Mesodermal cell (in vitro differentiated cells): ENCODE measurements at regions not wholly inside any gene's neighbourhood (a gene's known extent, or its start where the extent isn't known, plus 50 kb on each side); places are given as distances from the start of the nearest gene placed in this dataset.
"Not testable (repeated sequence)": the region's sequence is repeated elsewhere in the genome, so short reads cannot be mapped to it uniquely, and the experiment has no call there.

Experiments
- H3K27ac ChIP-seq: 2 replicates; pipeline ENCODE4 v1.7.0; 2013; ENCODE audit warnings: mild to moderate bottlenecking, low read depth, low read length, moderate library complexity; ENCODE audit not compliant: severe bottlenecking
- H3K36me3 ChIP-seq: 2 replicates; pipeline ENCODE4 v1.7.1; 2013; ENCODE audit warnings: mild to moderate bottlenecking, low read length, moderate library complexity; ENCODE audit not compliant: control insufficient read depth, insufficient read depth
- H3K4me1 ChIP-seq: one replicate; pipeline ENCODE4 v1.7.1; 2013; ENCODE audit warnings: mild to moderate bottlenecking, low read length; ENCODE audit not compliant: insufficient read depth, control insufficient read depth, poor library complexity, severe bottlenecking
- H3K4me3 ChIP-seq: 2 replicates; pipeline ENCODE4 v1.7.0; 2013; ENCODE audit warnings: low read length, control low read depth, mild to moderate bottlenecking; ENCODE audit not compliant: insufficient read depth, poor library complexity, severe bottlenecking; ENCODE audit errors: extremely low read depth
- H3K9me3 ChIP-seq: 2 replicates; pipeline ENCODE4 v1.7.1; 2013; ENCODE audit warnings: mild to moderate bottlenecking, low read length, moderate library complexity; ENCODE audit not compliant: control insufficient read depth
- WGBS, 2 experiments: methylation state at CpG; one replicate each; pipeline ENCODE4 v1.1.5; 2013; ENCODE audit warnings: missing lambda C conversion rate in 2 of 2; ENCODE audit not compliant: insufficient coverage in 2 of 2; 5-methylcytosine and 5-hydroxymethylcytosine counted together

GRCh38 chr10:32217216-32217615, 129.7 kb downstream of the EPC1 start:
- H3K27ac ChIP-seq, result no peak overlapping the region
- no peaks in the 10 kb centered on the region for H3K4me1 ChIP-seq
- no peaks in the 10 kb centered on the region for H3K36me3 ChIP-seq
- H3K4me3 ChIP-seq, result no peak overlapping the region
- H3K9me3 ChIP-seq, result peaks cover 10% of the 10 kb centered on the region
- WGBS, 2 experiments, result no CpG with 5 or more reads among the region's 1 CpG

- not testable (repeated sequence) for H3K4me3 ChIP-seq, H3K9me3 ChIP-seq, H3K4me1 ChIP-seq, H3K27ac ChIP-seq, H3K36me3 ChIP-seq
- 85% methylated on average over 3 of the region's 4 CpGs; no CpG with 5 or more reads in 1 of the 2 experiments for WGBS, 2 experiments
These were observed 133.1 kb downstream of the EPC1 start for GRCh38 chr10:32213838-32214237.

DNA sequence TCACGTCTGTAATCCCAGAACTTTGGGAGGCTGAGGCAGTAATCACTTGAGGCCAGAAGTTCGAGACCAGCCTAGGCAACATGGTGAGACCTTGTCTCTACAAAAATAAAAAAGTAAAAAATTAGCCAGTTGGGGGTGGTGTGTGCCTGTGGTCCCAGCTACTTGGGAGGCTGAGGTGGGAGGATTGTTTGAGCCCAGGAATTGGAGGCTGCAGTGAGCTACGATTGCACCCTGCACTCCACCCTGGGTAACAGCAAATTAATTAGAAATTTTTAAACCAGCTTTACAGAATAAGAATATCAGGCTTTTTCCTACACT, 136.0 kb downstream of the EPC1 start:
- Histone ChIP-seq H3K4me1 (no peaks in the 10 kb centered on the region), H3K36me3 (no peaks in the 10 kb centered on the region), H3K27ac (no peak overlapping the region), H3K9me3 (no peaks in the 10 kb centered on the region), H3K4me3 (no peak overlapping the region)
- WGBS, 2 experiments, result 50 to 56% methylated on average over 2 of the region's 3 CpGs

GRCh38 chr10:32210306-32211045, 136.5 kb downstream of the EPC1 start:
- Histone ChIP-seq H3K4me3 (no peak overlapping the region), H3K9me3 (no peaks in the 10 kb centered on the region), H3K36me3 (no peaks in the 10 kb centered on the region), H3K27ac (no peak overlapping the region), H3K4me1 (no peaks in the 10 kb centered on the region)
- WGBS, 2 experiments, result 75 to 80% methylated on average over 17 to 18 of the region's 18 CpGs

DNA sequence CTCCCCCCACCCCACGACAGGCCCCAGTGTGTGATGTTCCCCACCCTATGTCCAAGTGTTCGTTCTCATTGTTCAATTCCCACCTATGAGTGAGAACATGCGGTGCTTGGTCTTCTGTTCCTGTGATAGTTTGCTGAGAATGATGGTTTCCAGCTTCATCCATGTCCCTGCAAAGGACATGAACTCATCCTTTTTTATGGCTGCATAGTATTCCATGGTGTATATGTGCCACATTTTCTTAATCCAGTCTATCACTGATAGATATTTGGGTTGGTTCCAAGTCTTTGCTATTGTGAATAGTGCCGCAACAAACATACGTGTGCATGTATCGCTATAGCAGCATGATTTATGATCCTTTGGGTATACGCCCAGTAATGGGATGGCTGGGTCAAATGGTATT, 139.0 kb downstream of the EPC1 start:
- H3K27ac ChIP-seq, H3K4me3 ChIP-seq, H3K9me3 ChIP-seq, H3K36me3 ChIP-seq, H3K4me1 ChIP-seq: not testable (repeated sequence)
- WGBS, 2 experiments, result 94% methylated on average over 3 of the region's 7 CpGs; no CpG with 5 or more reads in 1 of the 2 experiments

GRCh38 chr10:32207544-32207943, 139.4 kb downstream of the EPC1 start:
- WGBS, 2 experiments, result 50% methylated on average over 1 of the region's 2 CpGs; no CpG with 5 or more reads in 1 of the 2 experiments
- Histone ChIP-seq H3K4me3 (no peak overlapping the region), H3K27ac (no peak overlapping the region), H3K36me3 (no peaks in the 10 kb centered on the region), H3K9me3 (no peaks in the 10 kb centered on the region), H3K4me1 (no peaks in the 10 kb centered on the region)

DNA sequence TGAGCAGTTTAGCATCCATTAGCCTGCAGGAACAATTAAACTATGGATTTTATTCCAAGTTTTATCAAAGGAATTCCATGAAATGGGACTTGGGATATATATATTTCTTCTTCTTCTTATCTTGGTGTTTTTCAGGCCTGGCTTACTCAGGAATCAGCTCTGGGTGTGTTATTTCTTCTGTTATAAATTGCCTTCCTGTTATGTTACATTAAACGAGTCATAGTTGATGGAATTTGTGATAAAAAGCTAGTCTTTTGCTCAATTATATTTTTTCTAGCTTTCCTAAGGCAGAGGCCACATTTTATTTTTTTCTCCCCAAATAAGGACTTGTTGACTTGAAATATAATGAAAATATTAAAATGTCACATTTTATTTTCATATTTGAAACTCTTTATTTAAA, 141.3 kb downstream of the EPC1 start:
- Histone ChIP-seq H3K4me1 (no peaks in the 10 kb centered on the region), H3K36me3 (no peaks in the 10 kb centered on the region), H3K4me3 (no peak overlapping the region), H3K9me3 (no peaks in the 10 kb centered on the region), H3K27ac (no peak overlapping the region)
- no CpG with 5 or more reads among the region's 1 CpG for WGBS, 2 experiments

GRCh38 chr10:32204606-32205005, 142.4 kb downstream of the EPC1 start:
- no peaks in the 10 kb centered on the region for H3K4me1 ChIP-seq
- no CpG with 5 or more reads among the region's 2 CpGs for WGBS, 2 experiments
- H3K36me3 ChIP-seq, result no peaks in the 10 kb centered on the region
- no peaks in the 10 kb centered on the region for H3K9me3 ChIP-seq
- no peak overlapping the region for H3K4me3 ChIP-seq
- no peak overlapping the region for H3K27ac ChIP-seq

- no peaks in the 10 kb centered on the region for H3K36me3 ChIP-seq
- 100% methylated on average over 1 of the region's 5 CpGs for WGBS, 2 experiments
- no peaks in the 10 kb centered on the region for H3K4me1 ChIP-seq
- H3K9me3 ChIP-seq, result no peaks in the 10 kb centered on the region
- no peak overlapping the region for H3K27ac ChIP-seq
- no peak overlapping the region for H3K4me3 ChIP-seq
These were observed 143.6 kb upstream of the KIF5B start for GRCh38 chr10:32199714-32200394.

- Histone ChIP-seq H3K36me3 (no peaks in the 10 kb centered on the region), H3K4me1 (no peaks in the 10 kb centered on the region), H3K9me3 (no peaks in the 10 kb centered on the region), H3K27ac (peak overlapping the region; percentile 68), H3K4me3 (no peak overlapping the region)
- 54 to 67% methylated on average over 4 of the region's 5 CpGs for WGBS, 2 experiments
These were observed 141.2 kb upstream of the KIF5B start for GRCh38 chr10:32197423-32197822.

DNA sequence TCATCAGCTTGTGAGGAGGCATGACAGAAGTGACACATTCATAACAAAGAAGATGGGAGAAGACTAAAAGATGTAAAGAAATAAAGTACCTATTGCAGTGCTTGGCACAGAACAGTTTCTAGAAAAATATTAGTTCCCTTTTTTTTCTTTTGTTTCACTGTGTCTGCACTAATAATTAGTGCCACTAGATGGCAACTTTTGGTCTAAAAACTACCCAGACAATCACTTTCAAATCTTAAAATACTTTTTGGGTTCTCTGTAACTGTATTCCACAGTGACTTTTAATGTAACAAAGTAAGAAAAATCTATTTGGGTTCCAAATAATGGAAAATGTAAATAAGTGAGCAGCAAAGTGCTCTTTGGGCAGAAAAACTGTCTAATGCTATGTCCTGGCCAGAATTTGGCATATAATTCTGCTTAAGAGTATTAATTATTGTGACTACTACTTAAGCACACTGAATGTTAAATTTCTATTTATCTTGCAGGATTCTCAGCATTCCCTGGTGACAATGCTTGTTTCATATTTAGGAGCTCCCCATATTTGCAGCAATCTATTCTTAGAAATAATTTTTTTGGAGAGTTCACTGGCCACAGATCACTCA, 134.8 kb upstream of the KIF5B start:
- Histone ChIP-seq H3K27ac (no peak overlapping the region), H3K9me3 (no peaks in the 10 kb centered on the region), H3K36me3 (no peaks in the 10 kb centered on the region), H3K4me3 (no peak overlapping the region), H3K4me1 (peaks cover 2% of the 10 kb centered on the region)
